ENCODE measurements at regions not wholly inside any gene's neighbourhood (a gene's known extent, or its start where the extent isn't known, plus 50 kb on each side); places are given as distances from the start of the nearest gene placed in this dataset.

- TF ChIP-seq ZNF462 (CRISPR knock-in tag; IDR thresholded peaks at IDR 0.05) (no peak), EZH2phosphoT487 (IDR thresholded peaks at IDR 0.05; ENCODE audit: unreplicated experiment) (no peak), NANOG (IDR thresholded peaks at IDR 0.05; ENCODE audit: borderline replicate concordance) (no peak), POLR2AphosphoS5 (IDR thresholded peaks at IDR 0.05; ENCODE audit: low read depth) (no peak)
Measured at GRCh38 chr1:178579095-178579494, 66.2 kb downstream of the TEX35 start (continued).

GRCh38 chr1:178579562-178579961 lies 66.7 kb downstream of the TEX35 start:
- Histone ChIP-seq H3K4me2 (no peak overlapping the region), H2AFZ (no peak overlapping the region), H3K9me2 (ENCODE audit: insufficient read depth) (no peaks in the 10 kb centered on the region), H3K4me3 (no peak overlapping the region), H3K4me1 (ENCODE audit: insufficient read depth) (peaks cover 41% of the 10 kb centered on the region), H3F3A (replicated peaks; ENCODE audit: low read depth) (no peaks in the 10 kb centered on the region), H3K36me3 (ENCODE audit: insufficient read depth) (no peaks in the 10 kb centered on the region), H3K27ac (ENCODE audit: low read depth) (no peak overlapping the region), H3K27me3 (ENCODE audit: insufficient read depth) (no peaks in the 10 kb centered on the region), H3K79me2 (replicated peaks; ENCODE audit: insufficient read depth) (no peaks in the 10 kb centered on the region), H4K20me1 (replicated peaks; ENCODE audit: insufficient read depth) (no peaks in the 10 kb centered on the region)
- H3K27ac Mint-ChIP-seq = no peak overlapping the region
- DNase-seq (ENCODE audit: low spot score) (no peak), ATAC-seq (no peak)
- peaks cover 65% of the 10 kb centered on the region for H3K4me1 Mint-ChIP-seq
- no peaks in the 10 kb centered on the region for H3K36me3 Mint-ChIP-seq (ENCODE audit: low read depth)
- no peaks in the 10 kb centered on the region for H3K9me3 Mint-ChIP-seq
- no peak overlapping the region for H3K4me3 Mint-ChIP-seq
- peaks cover 8% of the 10 kb centered on the region for H3K27me3 Mint-ChIP-seq (ENCODE audit: insufficient read depth, low read depth, poor library complexity)
- TF ChIP-seq CTCF (conservative IDR thresholded peaks at IDR 0.05; ENCODE audit: low read depth in 2 of 2) (no peak), EZH2phosphoT487 (IDR thresholded peaks at IDR 0.05; ENCODE audit: unreplicated experiment) (no peak), REST (IDR thresholded peaks at IDR 0.05; ENCODE audit: unreplicated experiment) (no peak), JUNB (IDR thresholded peaks at IDR 0.05; ENCODE audit: unreplicated experiment) (no peak), ZNF114 (CRISPR knock-in tag; IDR thresholded peaks at IDR 0.05) (no peak)
